Stimulated activated CD8-positive, alpha-beta memory T cell treated with anti-CD3 and anti-CD28 coated beads, Interleukin-4, amount 100 ng/mL, for 1 hour (primary cell): ENCODE measurements at regions not wholly inside any gene's neighbourhood (a gene's known extent, or its start where the extent isn't known, plus 50 kb on each side); places are given as distances from the start of the nearest gene placed in this dataset.
"Not testable (repeated sequence)": the region's sequence is repeated elsewhere in the genome, so short reads cannot be mapped to it uniquely, and the experiment has no call there.

Experiments
- DNase-seq, 2 donors: peaks; one replicate each; pipeline ENCODE4 v3.0.0-alpha.2; 2020; ENCODE audit warnings: low read depth in 2 of 2, low spot score in 1 of 2

GRCh38 chr9:124164811-124165210 lies 92.9 kb upstream of the NEK6 start:
- no peak for DNase-seq

DNA sequence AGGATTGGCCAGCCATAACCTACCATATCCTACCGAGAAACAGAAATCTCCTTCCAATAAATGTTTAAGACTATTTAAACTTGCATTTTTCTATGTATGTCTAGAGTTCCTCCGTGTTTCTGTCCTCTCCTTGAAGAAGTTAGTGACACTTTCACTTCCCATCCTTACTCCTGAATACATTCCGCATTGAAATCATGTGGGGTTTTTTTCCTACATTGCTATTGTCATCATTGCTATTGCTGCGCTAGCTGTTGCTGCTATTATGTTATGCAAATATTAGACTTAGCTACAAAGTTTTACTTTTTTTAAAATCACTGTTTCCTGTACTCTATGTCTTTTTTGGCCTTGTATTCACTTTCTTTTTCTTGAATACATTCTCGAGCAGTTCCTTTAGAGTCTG lies 83.3 kb upstream of the NEK6 start:
- DNase-seq: no peak

GRCh38 chr9:124177522-124177921 lies 80.2 kb upstream of the NEK6 start:
- not testable (repeated sequence) for DNase-seq

DNA sequence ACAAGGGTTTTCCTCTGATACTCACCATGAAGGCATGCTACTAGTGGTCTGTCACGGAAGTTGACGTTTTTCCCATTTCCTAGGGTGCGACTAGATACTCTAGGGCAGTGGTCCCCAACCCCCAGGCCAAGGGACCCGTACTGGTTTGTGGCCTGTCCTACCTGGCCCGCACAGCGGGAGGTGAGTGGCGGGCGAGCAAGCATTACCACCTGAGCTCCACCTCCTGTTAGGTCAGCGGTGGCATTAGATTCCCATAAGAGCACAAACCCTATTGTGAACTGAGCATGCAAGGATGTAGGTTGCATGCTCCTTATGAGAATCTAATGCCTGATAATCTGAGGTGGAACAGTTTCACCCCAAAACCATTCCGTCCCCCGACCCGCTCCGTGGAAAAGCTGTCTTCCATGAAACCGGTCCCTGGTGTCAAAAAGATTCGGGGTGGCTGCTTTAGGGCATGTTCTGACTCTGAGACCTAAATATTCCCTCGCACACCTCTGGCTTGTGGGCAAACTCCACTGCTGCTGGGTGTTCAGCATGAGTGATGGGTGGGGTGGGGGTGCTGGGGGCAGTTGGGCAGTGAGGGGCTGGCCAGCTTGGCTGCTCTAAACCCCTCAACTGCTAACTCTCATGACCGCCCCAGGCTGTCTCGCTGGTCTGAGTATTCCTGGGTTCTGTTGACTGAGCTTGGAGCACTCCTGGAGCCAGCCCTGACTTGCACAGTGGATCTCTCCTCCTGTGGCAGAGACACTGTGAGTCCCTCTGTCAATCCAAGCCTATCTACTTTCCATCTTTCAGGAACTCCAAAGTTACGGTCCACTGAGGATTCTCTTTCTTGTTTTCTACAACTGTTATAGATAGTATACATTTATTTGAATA lies 78.3 kb upstream of the NEK6 start:
- no peak for DNase-seq

GRCh38 chr9:124180557-124180956 lies 77.2 kb upstream of the NEK6 start:
- DNase-seq: no peak

DNA sequence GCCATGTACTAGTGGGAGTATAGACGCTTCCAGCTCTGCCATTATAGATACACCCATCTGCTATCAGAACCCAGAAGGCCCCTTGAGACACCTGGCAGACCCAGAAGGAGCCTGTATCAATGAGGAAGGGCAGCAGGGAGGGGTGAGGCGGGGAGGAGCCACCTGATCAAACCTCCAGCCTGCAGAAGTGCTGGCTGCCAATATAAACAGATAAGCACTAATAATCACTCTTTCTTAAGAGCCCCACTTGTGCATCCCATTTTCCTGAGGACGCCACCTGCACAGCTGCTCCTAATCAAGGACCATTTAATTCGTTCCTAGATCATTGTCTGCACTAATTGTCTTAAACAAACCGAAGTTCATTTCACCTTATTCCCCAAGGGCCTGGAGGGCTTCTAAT lies 75.0 kb upstream of the NEK6 start:
- no peak for DNase-seq

DNA sequence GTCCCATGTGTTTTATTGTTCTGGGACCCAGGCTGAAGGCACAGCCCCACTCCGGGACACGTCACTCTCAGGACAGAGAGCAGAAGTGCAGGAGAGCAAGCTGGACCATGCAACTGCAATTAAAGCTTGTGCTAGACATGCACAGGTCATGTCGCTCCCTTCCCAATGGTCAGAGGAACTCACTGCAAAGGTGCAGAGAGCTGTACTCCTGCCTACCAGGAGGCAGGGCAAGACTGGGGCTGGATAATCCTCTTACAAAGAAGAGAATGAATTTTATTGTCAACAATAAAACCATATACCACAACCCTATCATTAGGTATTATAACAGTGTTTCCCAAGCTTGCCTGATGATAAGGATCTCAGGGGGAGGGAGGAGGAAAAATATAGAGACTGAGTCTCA lies 74.0 kb upstream of the NEK6 start:
- no peak for DNase-seq

GRCh38 chr9:124185413-124185812 lies 72.3 kb upstream of the NEK6 start:
- no peak for DNase-seq

- DNase-seq: no peak
Measured at GRCh38 chr9:124187311-124187710, 70.4 kb upstream of the NEK6 start.

DNA sequence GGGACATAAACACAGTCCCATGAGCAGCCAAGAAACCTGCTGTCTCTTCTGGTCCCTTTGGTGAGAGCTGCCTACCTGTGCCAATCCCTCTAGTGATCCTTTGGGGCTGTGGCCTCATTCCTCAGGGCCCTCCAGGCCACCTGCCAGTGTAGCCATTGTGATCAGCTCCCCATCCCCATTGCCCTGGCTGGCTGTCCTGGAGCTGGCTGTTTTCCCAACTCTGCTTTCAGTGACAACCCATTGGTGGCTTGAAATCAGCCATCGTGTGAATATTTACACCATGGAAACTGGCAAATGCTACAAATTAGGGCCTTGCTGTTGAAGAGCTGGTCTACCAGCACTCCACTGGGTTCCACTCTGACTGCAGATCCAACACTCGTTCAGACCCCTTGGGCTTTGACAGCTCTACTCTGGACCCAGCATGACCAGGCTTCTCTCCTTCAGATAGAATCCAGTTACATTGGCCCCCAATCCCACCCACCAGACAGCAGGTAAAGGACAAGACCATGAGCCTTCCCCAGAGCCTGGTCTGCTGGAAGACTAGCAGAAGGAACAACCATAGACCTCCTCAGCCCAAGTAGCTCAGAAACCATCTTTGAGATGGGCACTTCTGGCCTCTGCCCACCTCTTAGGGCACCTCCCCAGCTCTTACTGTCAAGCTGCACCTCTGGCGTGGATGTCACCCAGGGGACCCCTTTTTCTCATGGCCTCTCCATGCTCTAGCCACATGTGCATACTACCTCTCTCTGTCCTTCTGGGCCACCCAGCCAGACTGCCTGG lies 69.2 kb upstream of the NEK6 start:
- no peak for DNase-seq

- no peak for DNase-seq
Measured at GRCh38 chr9:124190761-124191160, 67.0 kb upstream of the NEK6 start.

DNA sequence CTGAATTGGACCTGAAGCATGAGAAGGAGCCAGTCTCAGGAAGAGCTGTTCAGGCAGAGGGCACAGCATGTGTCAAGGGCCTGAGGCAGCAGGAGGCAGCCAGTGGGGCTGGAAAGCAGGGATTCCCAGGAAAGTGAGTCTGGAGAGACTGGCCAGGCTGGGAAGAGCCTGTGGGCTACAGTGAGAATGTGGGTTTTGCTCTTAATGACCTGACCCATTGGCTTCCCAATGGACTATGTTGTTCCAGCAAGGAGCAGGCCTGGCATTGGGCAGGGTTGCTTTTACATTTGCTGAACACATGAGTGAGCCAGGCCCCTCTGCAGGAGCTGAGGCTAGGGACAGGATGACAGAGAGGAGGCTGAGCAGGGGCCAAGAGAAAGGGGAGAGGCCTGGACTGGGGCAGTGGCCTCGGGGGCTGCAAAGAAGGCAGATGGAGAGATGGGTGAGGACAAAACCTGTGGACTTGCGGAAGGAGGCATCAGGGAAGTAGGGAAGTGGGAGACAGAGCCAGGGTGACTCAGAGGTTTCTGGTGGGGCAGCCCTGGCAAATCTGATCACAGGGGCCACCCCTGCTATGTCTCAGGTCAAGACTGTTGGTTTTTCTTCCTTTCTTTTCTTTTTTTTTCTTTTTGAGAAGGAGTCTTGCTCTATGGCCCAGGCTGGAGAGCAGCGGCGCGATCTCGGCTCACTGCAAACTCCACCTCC lies 65.9 kb upstream of the NEK6 start:
- no peak for DNase-seq

DNA sequence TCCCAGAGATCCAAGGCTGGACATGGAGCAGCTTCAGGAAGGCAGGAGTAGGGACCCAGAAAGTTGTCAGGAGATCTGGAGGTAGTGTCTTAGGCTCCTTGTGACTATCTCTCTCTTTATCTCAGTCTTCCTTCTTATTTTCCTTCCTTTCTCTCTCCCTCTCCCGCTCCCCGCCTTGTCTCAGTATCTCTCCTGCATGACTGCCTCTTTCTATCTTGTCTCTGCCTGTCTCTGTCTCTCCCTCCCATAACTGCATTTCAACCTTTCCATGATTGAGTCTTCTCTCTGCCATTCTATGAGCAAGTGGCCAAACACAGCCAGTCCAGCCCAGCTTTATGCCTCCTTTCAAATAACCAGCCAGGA lies 61.0 kb upstream of the NEK6 start:
- no peak for DNase-seq

- no peak for DNase-seq
Measured at GRCh38 chr9:124197177-124198095, 60.3 kb upstream of the NEK6 start.

GRCh38 chr9:124198331-124198730 lies 59.4 kb upstream of the NEK6 start:
- no peak for DNase-seq

- DNase-seq: no peak
Measured at GRCh38 chr9:124198948-124199347, 58.8 kb upstream of the NEK6 start.

GRCh38 chr9:124199474-124199873 lies 58.3 kb upstream of the NEK6 start:
- DNase-seq: no peak

- peak; percentile 11 to 45 for DNase-seq
Measured at GRCh38 chr9:124202447-124202971, 55.2 kb upstream of the NEK6 start.

GRCh38 chr9:124205686-124206352 lies 51.9 kb upstream of the NEK6 start:
- DNase-seq: no peak

DNA sequence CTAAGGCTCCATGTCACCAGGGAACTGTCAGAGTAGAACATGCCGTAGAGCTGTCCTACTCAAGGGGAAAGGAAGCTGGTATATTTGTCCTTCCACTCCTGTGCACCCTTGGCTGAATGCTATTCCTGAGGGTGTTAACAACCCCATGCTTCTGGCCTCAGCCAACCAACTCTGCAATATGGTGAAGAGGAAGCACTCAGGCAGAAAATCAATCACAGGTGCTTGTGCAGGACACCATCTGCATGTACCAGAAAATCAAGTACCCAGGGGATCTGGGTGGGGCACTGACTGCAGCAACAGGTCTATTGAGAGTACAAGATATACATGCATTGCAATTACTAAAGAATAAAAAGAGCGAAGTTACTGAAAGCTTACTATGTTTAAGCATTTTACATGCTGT lies 51.4 kb upstream of the NEK6 start:
- no peak for DNase-seq
